ENCODE measurements at regions not wholly inside any gene's neighbourhood (a gene's known extent, or its start where the extent isn't known, plus 50 kb on each side); places are given as distances from the start of the nearest gene placed in this dataset.

- Mint-ChIP-seq H3K27me3 (peaks cover 3 to 4% of the 10 kb centered on the region in 2 donors), H3K27ac (no peak overlapping the region), H3K4me1 (no peaks in the 10 kb centered on the region), H3K4me3 (no peak overlapping the region), H3K36me3 (no peaks in the 10 kb centered on the region), H3K9me3 (peaks cover 0 to 3% of the 10 kb centered on the region in 2 donors)
- DNase-seq (no peak), ATAC-seq (replicated peaks) (no peak)
Measured at GRCh38 chr5:5981562-5981961, 396.8 kb downstream of the MED10 start.

DNA sequence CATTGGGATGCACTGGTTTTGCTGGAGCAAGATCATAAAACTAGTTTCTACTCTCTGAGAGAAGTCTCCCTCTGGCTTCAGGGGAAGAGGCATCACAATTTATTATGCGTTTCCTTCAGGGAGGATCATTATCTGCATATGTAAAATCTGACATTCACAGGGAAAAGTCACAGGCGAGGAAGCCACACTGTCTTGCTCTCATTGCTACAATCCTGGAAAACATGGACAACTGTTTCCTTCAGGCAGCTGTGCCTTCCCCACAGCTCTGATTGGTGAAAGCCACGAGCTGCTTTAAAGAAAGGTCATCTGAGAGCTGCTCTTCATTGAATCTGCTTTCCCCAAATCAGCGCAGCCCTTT, 397.8 kb downstream of the MED10 start:
- H3K27me3 Mint-ChIP-seq, result peaks cover 3 to 4% of the 10 kb centered on the region in 2 donors
- no peaks in the 10 kb centered on the region for H3K4me1 Mint-ChIP-seq
- H3K27ac Mint-ChIP-seq, result no peak overlapping the region
- H3K36me3 Mint-ChIP-seq, result no peaks in the 10 kb centered on the region
- peaks cover 0 to 3% of the 10 kb centered on the region in 2 donors for H3K9me3 Mint-ChIP-seq
- H3K4me3 Mint-ChIP-seq, result no peak overlapping the region
- ATAC-seq (replicated peaks), result no peak
- DNase-seq, result no peak

DNA sequence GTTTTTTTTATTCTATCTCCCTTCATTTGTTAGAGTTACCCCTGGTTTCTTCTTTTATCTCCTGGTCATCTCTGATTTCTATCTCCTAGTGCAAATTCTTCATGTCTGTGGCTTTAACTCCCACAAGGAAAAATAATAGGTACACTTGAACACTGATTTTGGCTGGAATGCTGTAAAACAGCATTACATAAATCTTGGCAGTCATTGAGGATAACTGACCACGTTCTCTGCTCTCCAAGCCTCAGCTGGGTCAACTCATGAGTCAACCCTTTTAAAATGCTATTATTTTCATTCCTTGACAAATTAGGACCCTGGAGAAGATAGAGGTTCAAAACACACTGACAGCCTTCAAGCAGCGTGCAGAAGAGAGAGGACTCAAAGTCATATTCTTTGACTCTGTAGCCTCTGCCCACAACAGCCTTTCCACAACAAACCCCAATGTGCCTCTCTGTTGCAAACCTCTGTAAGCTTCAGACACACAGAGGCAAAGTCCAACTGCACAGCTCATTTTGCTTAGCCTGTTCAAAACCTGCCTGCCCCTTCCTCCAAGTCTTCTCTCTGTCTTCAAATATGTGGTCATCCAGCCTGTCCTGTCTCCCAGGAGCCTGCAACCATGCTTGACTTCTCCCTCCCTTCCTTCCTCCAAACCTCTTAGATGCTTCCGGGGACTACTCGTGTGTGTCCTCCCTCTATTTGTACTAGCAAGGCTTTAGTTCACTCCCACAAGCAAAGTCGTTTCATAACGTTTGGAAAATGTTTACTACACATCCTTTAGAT, 398.4 kb downstream of the MED10 start:
- no peak for DNase-seq
- Mint-ChIP-seq H3K27me3 (peaks cover 3 to 4% of the 10 kb centered on the region in 2 donors), H3K27ac (no peak overlapping the region), H3K9me3 (peaks cover 0 to 3% of the 10 kb centered on the region in 2 donors), H3K4me3 (no peak overlapping the region), H3K36me3 (no peaks in the 10 kb centered on the region), H3K4me1 (no peaks in the 10 kb centered on the region)
- no peak for ATAC-seq (replicated peaks)

- peaks cover 3 to 4% of the 10 kb centered on the region in 2 donors for H3K27me3 Mint-ChIP-seq
- no peak for ATAC-seq (replicated peaks)
- no peaks in the 10 kb centered on the region for H3K36me3 Mint-ChIP-seq
- H3K27ac Mint-ChIP-seq, result no peak overlapping the region
- no peak overlapping the region for H3K4me3 Mint-ChIP-seq
- no peak for DNase-seq
- H3K4me1 Mint-ChIP-seq, result no peaks in the 10 kb centered on the region
- peaks cover 0 to 3% of the 10 kb centered on the region in 2 donors for H3K9me3 Mint-ChIP-seq
Measured at GRCh38 chr5:5979377-5979760, 399.0 kb downstream of the MED10 start.

GRCh38 chr5:5978501-5979376, 399.6 kb downstream of the MED10 start:
- DNase-seq (no peak), ATAC-seq (replicated peaks) (no peak)
- no peaks in the 10 kb centered on the region for H3K4me1 Mint-ChIP-seq
- H3K9me3 Mint-ChIP-seq, result peaks cover 0 to 3% of the 10 kb centered on the region in 2 donors
- no peak overlapping the region for H3K27ac Mint-ChIP-seq
- no peaks in the 10 kb centered on the region for H3K36me3 Mint-ChIP-seq
- H3K4me3 Mint-ChIP-seq, result no peak overlapping the region
- peaks cover 3 to 4% of the 10 kb centered on the region in 2 donors for H3K27me3 Mint-ChIP-seq

DNA sequence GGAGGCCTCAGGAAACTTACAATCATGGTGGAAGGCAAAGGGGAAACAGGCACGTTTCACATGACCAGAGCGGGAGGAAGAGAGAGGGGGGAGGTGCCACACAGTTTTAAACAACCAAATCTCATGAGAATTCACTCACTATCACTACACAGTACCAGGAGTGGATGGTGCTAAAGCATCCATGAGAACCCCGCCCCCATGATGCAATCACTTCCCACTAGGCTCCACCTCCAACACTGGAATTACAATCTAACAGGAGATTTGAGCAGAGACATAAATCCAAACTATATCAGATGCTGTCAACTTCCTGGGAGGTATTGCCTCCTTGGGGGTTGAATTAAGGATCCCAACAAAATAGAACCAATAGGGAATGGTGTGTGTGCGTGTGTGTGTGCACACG, 407.1 kb downstream of the MED10 start:
- Mint-ChIP-seq H3K36me3 (no peaks in the 10 kb centered on the region), H3K9me3 (peaks cover 3 to 4% of the 10 kb centered on the region in 2 donors), H3K4me3 (no peak overlapping the region), H3K4me1 (no peaks in the 10 kb centered on the region), H3K27me3 (no peaks in the 10 kb centered on the region), H3K27ac (no peak overlapping the region)
- no peak for ATAC-seq (replicated peaks)
- DNase-seq, result no peak

GRCh38 chr5:5969942-5970483, 408.3 kb downstream of the MED10 start:
- ATAC-seq (replicated peaks), result no peak
- Mint-ChIP-seq H3K4me3 (no peak overlapping the region), H3K4me1 (no peaks in the 10 kb centered on the region), H3K27me3 (no peaks in the 10 kb centered on the region), H3K27ac (no peak overlapping the region), H3K9me3 (peaks cover 5 to 6% of the 10 kb centered on the region in 2 donors), H3K36me3 (no peaks in the 10 kb centered on the region)
- DNase-seq, result no peak

GRCh38 chr5:5968981-5969380, 409.4 kb downstream of the MED10 start:
- Mint-ChIP-seq H3K27me3 (no peaks in the 10 kb centered on the region), H3K4me1 (no peaks in the 10 kb centered on the region), H3K9me3 (peaks cover 12% of the 10 kb centered on the region in 2 donors)

DNA sequence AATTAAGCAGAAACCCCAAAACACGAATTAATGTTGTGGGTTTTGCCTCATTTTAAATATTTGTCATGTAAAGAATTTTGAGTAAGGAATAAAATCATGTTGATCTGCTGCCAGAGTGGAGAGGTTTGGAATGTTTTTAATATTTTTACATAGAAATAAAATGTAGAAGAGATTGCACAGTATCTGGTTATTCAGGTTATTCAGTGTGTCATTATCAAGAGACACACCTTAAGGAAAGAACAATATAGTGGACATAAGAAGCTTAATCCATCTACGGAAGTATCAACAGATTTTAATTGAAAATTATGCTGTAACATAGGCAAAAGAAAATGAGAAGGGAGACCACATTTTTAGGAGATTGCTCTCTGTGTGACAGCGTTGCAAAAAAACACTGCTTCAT, 410.4 kb downstream of the MED10 start:
- no peaks in the 10 kb centered on the region for H3K27me3 Mint-ChIP-seq
- no peaks in the 10 kb centered on the region for H3K4me1 Mint-ChIP-seq
- H3K4me3 Mint-ChIP-seq, result no peak overlapping the region
- ATAC-seq (replicated peaks) (no peak), DNase-seq (no peak)
- peaks cover 0 to 3% of the 10 kb centered on the region in 2 donors for H3K36me3 Mint-ChIP-seq
- H3K27ac Mint-ChIP-seq, result no peak overlapping the region
- peaks cover 12% of the 10 kb centered on the region in 2 donors for H3K9me3 Mint-ChIP-seq

More at GRCh38 chr5:5968981-5969380, 409.4 kb downstream of the MED10 start:
- DNase-seq (no peak), ATAC-seq (replicated peaks) (no peak)
- H3K27ac Mint-ChIP-seq, result no peak overlapping the region
- H3K36me3 Mint-ChIP-seq, result peaks cover 0 to 3% of the 10 kb centered on the region in 2 donors
- H3K4me3 Mint-ChIP-seq, result no peak overlapping the region

GRCh38 chr5:5967373-5967772, 411.0 kb downstream of the MED10 start:
- no peaks in the 10 kb centered on the region for H3K4me1 Mint-ChIP-seq
- H3K9me3 Mint-ChIP-seq, result peaks cover 9 to 12% of the 10 kb centered on the region in 2 donors
- DNase-seq, result no peak

GRCh38 chr5:5965132-5965531, 413.2 kb downstream of the MED10 start:
- H3K9me3 Mint-ChIP-seq, result peaks cover 8 to 12% of the 10 kb centered on the region in 2 donors
- peaks cover 0 to 3% of the 10 kb centered on the region in 2 donors for H3K36me3 Mint-ChIP-seq
- ATAC-seq (replicated peaks) (no peak), DNase-seq (no peak)
- H3K27me3 Mint-ChIP-seq, result no peaks in the 10 kb centered on the region
- no peak overlapping the region for H3K27ac Mint-ChIP-seq
- H3K4me1 Mint-ChIP-seq, result no peaks in the 10 kb centered on the region
- H3K4me3 Mint-ChIP-seq, result no peak overlapping the region

More at GRCh38 chr5:5967373-5967772, 411.0 kb downstream of the MED10 start:
- peaks cover 0 to 3% of the 10 kb centered on the region in 2 donors for H3K36me3 Mint-ChIP-seq
- no peak for ATAC-seq (replicated peaks)
- no peaks in the 10 kb centered on the region for H3K27me3 Mint-ChIP-seq
- peak overlapping the region; percentile 76 for H3K27ac Mint-ChIP-seq
- H3K4me3 Mint-ChIP-seq, result no peak overlapping the region

- Mint-ChIP-seq H3K4me1 (no peaks in the 10 kb centered on the region), H3K9me3 (peaks cover 8 to 12% of the 10 kb centered on the region in 2 donors), H3K27me3 (no peaks in the 10 kb centered on the region), H3K36me3 (peaks cover 0 to 3% of the 10 kb centered on the region in 2 donors), H3K27ac (no peak overlapping the region), H3K4me3 (no peak overlapping the region)
- DNase-seq (no peak), ATAC-seq (replicated peaks) (no peak)
Measured at GRCh38 chr5:5964347-5964746, 414.0 kb downstream of the MED10 start.

- DNase-seq, result no peak
- ATAC-seq (replicated peaks), result no peak
- H3K27me3 Mint-ChIP-seq, result peaks cover 4 to 16% of the 10 kb centered on the region in 2 donors
- peaks cover 0 to 7% of the 10 kb centered on the region in 2 donors for H3K9me3 Mint-ChIP-seq
- no peaks in the 10 kb centered on the region for H3K36me3 Mint-ChIP-seq
- H3K4me1 Mint-ChIP-seq, result no peaks in the 10 kb centered on the region
- no peak overlapping the region for H3K4me3 Mint-ChIP-seq
- no peak overlapping the region for H3K27ac Mint-ChIP-seq
Measured at GRCh38 chr5:5957737-5958136, 420.6 kb downstream of the MED10 start.

DNA sequence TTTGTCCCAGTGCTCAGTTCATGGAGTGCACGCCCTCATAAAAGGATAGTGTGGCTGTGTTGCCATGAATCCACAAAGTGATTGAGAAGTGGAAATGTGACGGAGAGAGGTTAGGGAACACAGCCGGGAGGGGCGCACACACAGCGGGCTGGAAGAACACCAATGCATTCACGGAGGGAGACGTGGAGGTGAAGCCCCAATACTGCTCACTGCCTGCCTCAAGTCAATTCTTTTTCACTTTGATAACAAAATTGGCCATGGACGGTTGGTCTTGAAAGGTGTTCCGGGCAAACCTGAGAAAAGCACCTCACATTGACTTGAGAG, 424.1 kb downstream of the MED10 start:
- no peak for DNase-seq
- no peak overlapping the region for H3K27ac Mint-ChIP-seq
- peaks cover 0 to 8% of the 10 kb centered on the region in 2 donors for H3K9me3 Mint-ChIP-seq

More for the DNA sequence above, 424.1 kb downstream of the MED10 start:
- no peak for ATAC-seq (replicated peaks)
- no peaks in the 10 kb centered on the region for H3K36me3 Mint-ChIP-seq
- H3K4me3 Mint-ChIP-seq, result no peak overlapping the region
- no peaks in the 10 kb centered on the region for H3K4me1 Mint-ChIP-seq
- peaks cover 4 to 29% of the 10 kb centered on the region in 2 donors for H3K27me3 Mint-ChIP-seq
